ENCODE measurements at regions not wholly inside any gene's neighbourhood (a gene's known extent, or its start where the extent isn't known, plus 50 kb on each side); places are given as distances from the start of the nearest gene placed in this dataset.

DNA sequence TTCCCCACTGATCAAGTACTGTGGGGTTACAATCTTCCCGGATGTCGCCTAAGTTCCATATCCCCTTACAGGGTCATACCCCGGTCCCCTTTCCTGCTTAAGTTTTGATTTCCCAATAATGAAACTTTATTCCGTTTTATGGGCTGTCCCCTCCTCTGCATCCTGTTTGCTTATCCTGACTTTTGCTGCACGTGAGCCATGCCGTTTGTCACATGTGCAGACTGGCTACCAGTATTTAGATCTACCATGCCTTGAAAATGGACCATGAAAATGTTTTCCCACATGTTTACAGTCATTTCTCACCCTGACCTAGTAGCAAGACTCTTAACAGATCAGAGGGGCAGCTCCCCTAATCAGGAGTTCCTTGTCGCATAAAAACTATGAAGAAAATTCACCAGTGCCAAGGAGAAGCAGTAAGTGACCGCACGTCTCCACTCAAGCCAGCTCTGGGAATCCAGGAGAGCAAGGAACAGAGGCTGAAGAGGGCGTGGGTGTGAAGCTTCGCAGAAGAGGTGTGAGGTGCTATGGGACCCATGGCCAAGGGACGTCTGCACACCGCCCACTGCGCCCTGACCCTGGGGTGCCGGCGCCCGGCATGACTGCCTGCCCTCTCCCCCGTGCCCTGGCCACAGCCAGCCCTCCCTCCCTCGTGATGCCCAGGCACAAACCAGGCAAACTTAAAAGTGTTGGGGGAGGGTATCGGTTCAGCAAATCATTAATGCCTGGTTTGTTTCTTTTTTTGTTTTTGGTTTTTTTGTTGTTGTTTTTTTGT, 440.8 kb upstream of the SALL3 start:
- in situ Hi-C loops (cut with MboI; ENCODE audit: low sequenced_read_pairs), result no loop called here

DNA sequence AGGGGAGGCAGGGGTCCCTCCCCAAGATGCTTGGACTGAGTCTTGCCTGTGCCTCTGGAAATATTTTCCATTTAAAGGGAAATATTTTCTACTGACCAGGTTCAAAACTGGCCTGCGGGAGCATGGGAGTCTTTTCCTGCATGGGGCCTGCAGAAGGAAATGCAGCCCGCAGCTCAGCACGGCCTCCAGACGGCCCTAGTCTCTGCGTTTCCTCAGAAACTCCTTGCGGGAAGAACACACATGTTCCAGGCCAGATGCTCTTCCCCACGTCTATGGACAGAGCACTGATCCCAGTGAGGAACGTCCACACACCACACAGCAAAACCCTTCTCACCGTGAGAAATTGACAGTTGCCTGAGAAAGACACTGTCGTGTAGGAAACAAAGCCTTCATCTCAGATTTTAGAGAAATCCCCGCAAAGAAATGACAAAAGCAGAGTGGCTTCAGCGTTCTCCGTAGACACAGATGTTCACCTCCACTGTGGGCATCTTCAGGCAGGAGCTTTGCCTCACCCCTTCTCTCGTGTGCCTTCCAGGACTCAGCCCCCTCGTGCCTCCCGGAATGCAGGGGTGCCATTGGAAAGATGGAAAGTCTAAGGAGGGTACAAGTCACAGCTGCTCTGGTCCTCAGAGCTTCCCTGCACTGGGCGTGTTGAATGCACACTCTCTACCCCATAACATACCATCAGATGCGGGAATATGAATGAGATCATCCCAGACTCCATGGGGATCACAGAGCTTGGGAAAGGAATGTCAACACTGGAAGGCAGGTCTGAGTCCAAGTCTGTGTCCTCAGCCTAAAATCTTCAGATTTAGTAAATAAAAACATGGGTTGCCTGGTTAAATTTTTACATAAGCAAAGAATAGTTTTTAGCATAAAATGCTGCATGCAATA, 438.7 kb upstream of the SALL3 start:
- in situ Hi-C loops (cut with MboI; ENCODE audit: low sequenced_read_pairs), result no loop called here

DNA sequence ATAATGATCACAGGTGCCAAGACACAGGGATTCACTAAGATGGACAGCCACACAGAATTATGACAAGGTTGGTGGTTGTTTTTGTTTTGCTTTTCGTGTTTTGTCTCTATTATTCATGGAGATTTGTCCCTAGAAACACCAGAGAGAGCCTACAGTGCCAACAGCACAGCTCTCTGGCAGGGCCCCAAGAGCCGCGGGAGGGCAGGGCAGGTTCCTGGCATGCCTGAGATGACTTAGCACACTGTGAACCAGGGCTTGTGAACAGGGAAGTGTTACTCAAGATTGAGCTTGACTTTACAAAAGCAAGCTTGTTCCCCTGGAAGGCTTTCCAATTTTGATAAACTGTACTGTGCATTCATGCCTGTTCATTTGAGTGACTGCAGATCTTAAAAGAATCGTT, 437.4 kb upstream of the SALL3 start:
- in situ Hi-C loops (cut with MboI; ENCODE audit: low sequenced_read_pairs), result no loop called here

DNA sequence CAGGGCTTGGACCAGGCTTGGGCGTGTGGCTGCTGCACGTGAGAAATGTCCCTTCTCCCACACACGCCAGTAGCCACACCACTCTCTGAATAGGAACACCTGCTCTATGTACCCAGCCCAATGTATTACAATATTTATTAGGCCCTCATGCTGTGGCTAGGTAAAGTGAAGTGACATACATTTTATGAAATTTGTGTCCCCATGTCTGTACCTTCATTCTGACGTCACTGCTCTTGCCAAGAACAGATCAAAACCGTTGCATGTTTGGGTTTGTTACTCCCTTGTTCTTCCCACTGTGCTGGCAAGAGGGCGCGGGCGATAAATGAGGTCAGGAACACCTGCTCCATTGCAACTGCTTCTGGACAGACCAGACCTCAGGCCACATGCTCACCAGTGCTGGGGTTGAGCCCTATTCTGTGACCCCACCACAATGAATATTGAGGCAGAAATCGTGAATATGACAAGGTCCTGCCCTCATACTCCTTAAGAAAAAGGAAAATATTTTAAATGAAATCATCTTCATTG, 436.4 kb upstream of the SALL3 start:
- in situ Hi-C loops (cut with MboI; ENCODE audit: low sequenced_read_pairs), result no loop called here

DNA sequence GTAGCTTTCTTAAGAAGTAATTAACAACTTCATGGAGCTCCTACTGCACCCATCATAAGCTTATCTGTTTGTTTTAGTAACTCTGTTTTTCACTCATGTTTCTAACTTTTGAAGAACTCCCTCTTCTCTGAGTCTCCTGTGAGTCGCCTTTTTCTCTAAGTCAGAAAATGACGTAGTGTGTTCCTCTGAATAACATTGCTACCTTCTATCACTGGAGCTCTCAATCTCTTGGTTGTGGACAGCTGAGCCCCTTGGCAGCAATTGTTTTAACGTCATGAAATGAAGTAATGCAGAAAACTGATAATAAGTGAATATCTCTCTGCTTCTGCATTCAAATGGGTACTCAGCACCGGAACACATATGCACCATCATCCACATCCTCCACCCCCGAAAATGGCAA, 433.3 kb upstream of the SALL3 start:
- in situ Hi-C loops (cut with MboI; ENCODE audit: low sequenced_read_pairs), result no loop called here

DNA sequence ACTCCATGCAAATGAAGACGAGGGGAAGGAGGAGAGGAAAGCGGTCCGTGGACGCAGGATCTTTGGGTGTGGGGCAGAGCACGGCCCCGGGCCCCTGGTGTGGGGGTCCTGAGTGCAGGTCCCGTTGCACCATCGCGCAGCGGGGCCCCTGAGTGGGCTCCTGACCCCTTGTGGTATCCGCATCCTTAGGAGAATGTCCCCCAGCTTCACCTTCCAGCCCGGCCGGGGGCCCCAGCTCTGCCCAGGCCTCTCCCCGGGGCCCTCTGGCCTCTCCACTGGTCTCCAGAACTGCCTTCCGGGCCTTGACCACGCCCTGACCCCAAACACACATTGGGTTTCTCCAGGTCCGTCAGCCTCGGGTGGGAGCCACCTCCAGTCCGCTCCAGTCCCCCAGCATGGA, 431.8 kb upstream of the SALL3 start:
- in situ Hi-C loops (cut with MboI; ENCODE audit: low sequenced_read_pairs), result no loop called here

DNA sequence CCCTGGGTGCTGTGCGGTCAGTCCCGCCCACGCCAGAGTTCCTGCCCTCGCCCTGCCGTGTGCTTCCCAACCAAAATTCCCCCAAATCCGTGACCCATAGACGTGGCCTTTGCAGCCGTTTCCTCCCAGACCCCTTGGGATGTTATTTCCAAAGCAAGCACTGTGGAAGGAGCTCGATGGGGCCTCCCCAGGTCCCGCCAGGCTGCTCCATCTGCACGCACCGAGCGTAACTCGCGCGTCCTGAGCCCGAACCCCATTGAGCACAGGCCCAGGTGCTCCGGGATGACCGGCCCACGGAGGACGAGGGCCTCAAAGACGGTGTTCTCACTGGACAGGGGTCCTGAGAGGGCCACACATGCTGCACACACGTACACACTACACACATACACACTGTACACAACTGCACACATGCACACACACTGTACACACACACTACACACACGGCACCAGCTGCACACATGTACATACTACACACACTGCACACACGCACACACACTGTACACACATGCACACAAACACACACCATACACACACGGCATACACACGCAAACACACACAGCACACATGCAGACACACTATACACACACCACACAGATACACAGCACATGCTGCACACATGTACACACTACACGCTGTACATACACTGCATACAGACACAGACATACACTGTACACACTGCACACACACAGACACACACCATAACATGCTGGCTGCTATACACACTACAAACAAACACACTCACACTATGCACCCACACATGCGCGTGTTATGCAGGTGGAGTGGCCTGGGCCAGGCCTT, 431.2 kb upstream of the SALL3 start:
- in situ Hi-C loops (cut with MboI; ENCODE audit: low sequenced_read_pairs), result no loop called here

DNA sequence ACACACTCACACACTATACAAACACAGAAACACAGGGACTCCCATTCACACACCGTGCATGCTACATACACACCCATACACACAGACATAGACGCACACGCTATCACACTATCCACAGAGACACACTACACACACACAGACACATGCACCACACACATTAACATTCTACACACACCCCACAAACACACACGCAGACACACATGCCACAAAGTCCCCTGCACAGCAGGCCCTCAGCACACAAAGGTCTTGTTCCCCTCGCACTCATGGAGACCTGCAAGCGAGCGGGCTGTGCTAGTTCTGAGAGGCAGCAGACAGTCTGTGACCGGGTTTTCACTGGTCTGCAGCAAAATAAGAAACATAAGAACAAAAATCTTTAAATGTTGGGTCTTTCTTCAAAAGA, 429.6 kb upstream of the SALL3 start:
- in situ Hi-C loops (cut with MboI; ENCODE audit: low sequenced_read_pairs), result no loop called here

DNA sequence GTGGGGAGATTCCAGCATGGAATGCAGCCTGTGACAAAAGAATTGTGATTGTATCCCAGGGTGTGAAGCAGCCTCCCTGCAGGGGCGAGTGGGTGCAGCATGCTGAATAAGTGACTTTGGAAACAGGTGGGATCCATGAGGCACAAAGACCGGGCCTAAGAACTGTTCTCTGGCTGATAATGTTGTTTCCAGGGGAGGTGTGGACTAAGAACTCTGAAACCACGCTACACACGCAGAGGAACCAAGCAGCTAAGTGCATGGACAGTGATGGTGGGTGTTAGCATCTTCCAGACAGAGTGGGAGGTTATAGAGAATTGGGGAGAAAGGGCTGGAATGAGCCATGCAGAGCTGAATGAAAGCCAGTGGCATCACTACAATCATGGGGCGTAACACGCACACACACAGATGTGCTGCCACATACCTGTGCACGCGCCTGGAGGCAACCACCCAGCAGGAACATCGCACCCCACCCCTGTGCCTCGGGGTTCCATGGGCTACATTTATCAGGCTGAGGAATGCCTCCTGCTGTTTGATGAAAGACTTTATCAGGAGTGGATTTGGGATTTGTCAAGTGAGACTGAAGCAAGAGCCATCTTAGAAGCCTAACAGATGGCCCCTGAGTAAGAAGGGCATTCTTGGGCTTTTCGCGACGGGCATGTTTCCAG, 424.5 kb upstream of the SALL3 start:
- in situ Hi-C loops (cut with MboI; ENCODE audit: low sequenced_read_pairs), result no loop called here

DNA sequence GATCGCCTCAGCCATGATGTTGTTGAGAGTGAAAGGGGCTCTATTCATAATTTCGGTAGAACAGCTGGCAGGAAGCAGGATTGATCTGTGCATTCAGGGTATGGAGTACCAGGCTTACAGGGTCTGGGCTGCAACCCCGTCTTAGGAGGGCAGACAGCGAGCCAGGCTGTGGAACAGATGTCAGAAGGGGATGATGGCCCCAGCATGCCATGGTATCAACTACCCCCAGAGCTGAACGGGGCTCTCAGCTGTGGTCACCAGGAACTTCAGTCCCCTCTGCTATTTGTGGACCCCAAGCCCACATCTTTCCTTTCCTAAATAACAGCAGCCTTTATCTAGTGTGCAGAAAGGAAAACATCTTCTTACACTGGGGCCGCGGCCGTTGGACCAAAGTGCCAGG, 422.2 kb upstream of the SALL3 start:
- in situ Hi-C loops (cut with MboI; ENCODE audit: low sequenced_read_pairs), result no loop called here

DNA sequence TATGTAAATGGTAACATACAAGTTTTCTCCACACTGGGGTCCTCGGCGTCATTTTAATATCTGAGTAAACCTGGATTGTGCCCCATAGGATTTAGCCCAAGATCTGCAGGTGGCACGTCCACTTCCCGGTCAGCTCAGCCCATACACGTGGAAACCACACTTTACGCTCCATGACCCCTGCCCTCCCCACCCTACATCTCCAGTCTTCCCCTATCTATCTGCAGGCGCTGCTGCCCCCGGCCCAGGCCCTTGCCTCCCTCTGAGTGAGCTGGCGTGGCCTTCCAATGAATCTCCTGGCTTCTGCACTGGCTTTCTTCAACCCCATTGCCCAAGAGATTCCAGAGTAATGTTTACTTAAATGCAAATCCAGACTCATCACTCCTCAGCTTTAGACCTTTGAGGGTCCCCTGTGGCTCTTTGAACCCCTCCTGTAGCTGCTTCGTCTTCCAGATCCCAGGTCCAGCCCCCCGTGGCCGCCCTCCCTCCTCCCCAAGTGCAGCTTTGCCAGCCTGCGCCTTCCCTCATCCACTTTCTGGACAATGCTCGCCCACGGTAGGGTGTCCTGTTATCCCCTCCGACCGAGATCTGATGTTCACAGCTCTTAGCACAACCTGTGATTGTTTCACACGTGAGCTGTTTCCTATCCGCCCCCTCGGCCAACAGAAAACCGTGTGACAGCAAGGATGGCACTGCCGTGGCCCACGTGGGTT, 421.4 kb upstream of the SALL3 start:
- in situ Hi-C loops (cut with MboI; ENCODE audit: low sequenced_read_pairs), result no loop called here

DNA sequence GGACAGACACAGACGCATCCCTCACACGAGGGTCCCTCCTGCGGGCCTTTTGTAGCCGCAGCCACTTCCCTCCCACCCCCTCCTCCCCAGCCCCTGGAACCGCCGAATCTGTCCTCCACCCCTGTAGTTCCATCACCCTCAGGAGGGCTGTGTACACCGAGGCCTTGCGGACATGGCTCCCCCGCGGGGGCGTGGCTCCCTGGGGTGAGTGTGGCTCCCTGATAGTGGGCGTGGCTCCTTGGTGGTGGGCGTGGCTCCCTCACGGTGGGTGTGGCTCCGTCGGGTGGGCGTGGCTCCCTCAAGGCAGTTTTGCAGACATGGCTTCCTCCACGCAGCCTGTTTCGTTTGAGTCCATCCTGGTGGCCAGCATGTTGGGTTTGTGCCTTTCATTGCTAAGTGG, 420.7 kb upstream of the SALL3 start:
- in situ Hi-C loops (cut with MboI; ENCODE audit: low sequenced_read_pairs), result no loop called here

DNA sequence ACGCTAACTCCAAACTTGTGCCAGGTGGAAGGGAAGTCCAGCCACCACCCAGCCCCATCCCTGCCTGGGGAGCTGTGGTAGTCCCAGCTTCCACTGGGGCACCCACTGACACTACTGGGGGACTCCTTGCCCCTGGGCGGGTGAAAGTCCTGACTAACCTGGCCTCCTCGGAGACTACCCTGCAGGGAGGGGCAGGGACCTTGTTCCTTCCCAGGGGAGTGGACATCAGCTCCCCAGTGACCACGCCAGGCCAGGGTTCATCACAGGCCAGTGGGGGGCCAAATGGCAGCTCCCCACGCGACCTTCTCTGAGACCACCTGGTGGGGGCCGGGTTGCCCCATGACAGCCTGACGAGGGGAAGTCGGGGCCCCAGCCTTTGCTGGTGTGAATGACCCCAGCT, 420.0 kb upstream of the SALL3 start:
- in situ Hi-C loops (cut with MboI; ENCODE audit: low sequenced_read_pairs), result no loop called here

DNA sequence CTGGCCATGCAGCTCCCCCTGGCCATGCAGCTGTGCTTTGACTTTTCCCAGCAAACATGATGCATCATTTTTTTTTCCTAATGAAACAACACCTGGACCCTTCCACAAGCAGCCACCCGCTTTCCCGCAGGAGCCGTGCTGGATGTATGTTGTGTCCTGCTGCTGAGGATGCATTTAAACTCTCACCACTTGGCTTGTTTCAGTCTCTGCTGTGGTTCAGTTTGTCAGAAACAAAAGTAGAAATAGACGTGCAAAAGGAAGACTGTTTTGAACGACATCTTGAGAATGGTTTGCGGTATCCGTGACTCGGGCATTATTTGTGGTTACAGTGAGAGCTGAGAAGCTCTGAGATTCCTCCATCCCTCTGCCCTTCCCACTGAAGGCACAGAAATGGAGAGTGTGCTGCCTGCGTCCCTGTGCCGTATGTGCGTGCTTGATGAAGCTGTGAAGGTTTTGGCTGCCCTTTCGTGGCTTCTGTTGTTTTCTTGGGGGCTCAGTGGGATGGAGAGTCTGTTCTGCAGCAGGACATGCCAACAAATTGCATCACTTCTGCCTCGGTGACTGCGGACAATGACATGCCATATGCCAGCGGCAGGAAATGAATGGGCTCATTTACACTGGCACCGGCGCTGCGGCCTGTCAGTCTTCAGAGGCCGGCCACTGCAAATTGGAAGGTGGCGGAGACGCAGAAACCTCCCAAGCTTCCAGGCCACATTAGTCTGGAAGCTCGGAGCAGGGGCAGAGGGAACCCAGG, 417.7 kb upstream of the SALL3 start:
- in situ Hi-C loops (cut with MboI; ENCODE audit: low sequenced_read_pairs), result no loop called here

DNA sequence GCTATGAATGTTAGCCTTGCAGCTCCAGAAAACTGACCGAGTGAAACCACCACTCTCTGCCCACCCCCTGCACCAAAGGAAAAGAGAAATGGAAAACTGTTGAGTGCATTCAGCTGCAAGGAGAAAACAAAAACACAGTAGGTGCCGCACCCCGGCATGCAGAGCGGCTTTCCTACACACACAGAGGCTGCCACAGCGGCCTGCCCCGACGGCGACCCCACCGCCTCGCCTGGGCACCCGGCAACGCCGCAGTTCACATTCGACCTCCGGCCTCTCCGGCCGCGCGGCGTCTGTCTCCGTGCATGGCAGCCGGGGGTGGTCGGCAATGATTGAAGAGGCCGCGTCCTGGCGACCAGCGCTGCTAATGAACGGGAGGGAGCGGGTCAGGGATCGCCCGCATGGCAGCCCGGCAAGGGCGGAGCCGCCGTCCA, 417.1 kb upstream of the SALL3 start:
- in situ Hi-C loops (cut with MboI; ENCODE audit: low sequenced_read_pairs), result no loop called here

DNA sequence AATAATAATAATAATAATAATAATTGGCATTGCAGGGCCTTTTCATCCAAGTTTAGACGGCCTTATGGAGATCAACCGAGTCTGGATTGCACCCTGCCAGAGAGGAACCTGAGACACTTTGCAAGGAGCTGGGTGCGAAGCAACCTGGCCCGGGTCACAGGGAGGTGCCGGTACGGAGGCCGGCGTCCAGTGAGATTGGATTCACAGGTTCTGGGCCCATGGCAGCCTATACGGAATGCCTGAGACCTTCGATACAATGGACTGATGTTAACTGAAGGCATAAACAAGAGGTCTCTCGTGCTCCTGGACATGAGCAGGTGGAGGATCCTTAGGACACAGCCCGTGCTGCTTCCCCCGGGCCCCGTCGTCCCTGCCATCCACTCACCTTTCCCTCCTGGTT, 416.5 kb upstream of the SALL3 start:
- in situ Hi-C loops (cut with MboI; ENCODE audit: low sequenced_read_pairs), result no loop called here

DNA sequence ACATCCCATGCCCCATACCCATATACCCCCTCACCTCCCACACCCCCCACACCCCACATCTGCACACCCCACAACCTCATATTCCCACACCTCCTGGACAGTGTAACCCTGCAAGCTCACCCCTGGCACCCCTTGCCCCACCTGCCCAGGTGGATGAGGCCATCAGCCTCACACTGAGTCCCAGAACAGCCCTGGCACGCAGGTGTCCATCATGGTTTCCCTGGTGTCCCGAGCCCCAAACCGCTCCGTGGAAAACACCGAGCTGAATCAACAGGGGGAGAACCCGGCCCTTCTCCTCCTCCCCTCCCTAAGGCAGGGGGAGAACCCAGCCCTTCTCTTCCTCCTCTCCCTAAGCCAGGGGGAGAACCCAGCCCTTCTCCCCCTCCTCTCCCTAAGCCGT, 415.6 kb upstream of the SALL3 start:
- in situ Hi-C loops (cut with MboI; ENCODE audit: low sequenced_read_pairs), result no loop called here

DNA sequence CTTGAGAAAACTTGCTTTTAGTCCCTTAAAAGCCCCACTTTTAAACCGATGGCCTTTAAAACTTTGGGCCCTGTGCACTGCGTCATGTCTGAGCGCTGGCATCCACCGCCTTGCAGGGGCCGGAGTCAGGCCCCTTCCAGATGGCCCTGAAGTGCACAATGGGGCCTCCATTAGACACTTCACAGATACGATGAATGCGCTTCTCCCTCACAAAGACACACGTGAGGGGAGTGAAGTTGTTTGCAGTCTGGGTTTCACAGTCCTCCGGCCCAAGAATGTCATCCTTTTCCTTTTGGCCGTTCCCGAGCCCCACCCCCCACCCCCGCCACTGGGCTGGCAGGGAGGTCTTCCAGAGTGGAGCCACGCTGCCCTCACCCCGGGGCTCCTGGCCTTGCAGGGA, 415.1 kb upstream of the SALL3 start:
- in situ Hi-C loops (cut with MboI; ENCODE audit: low sequenced_read_pairs), result no loop called here

DNA sequence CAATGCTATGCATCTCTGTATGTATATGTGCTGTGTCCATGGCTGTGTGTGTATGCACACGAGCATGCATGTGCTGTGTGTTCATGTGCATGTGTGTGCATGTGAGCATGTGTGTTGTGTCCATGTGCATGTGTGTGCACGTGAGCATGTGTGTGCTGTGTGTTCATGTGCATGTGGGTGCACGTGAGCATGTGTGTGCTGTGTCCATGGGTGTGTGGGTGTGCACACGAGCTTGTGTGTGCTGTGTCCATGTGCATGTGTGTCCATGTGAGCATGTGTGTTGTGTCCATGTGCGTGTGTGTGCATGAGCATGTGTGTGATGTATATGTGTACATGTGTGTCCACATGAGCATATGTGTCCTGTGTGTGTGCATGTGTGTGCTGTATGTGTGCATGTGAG, 414.4 kb upstream of the SALL3 start:
- in situ Hi-C loops (cut with MboI; ENCODE audit: low sequenced_read_pairs), result no loop called here

All from HL-60/S4 treated with phorbol 12-myristate 13-acetate at 8.2 ng/mL for 4 days and 3 days (cell line).